Neuronal stem cell (in vitro differentiated cells): ENCODE measurements at regions not wholly inside any gene's neighbourhood (a gene's known extent, or its start where the extent isn't known, plus 50 kb on each side); places are given as distances from the start of the nearest gene placed in this dataset.

ENCODE experiments used
- DNase-seq: peaks from one replicate; pipeline ENCODE4 v3.0.0-alpha.2; 2013; ENCODE audit warnings: low spot score
- H2AFZ ChIP-seq: one replicate; pipeline ENCODE4 v1.6.1; 2013; ENCODE audit warnings: mild to moderate bottlenecking, low read length, inconsistent platforms
- H2AK5ac ChIP-seq: 2 replicates; pipeline ENCODE4 v1.6.1; 2013; ENCODE audit warnings: low read depth, mild to moderate bottlenecking, inconsistent platforms, low read length, moderate library complexity, mixed read lengths
- H2BK120ac ChIP-seq: 2 replicates; pipeline ENCODE4 v1.6.1; 2013; ENCODE audit warnings: low read depth, mild to moderate bottlenecking, inconsistent platforms, low read length, moderate library complexity, mixed read lengths
- H2BK12ac ChIP-seq: one replicate; pipeline ENCODE4 v1.6.1; 2013; ENCODE audit warnings: low read length, inconsistent platforms
- H2BK15ac ChIP-seq: 2 replicates; pipeline ENCODE4 v1.6.1; 2013; ENCODE audit warnings: mild to moderate bottlenecking, low read length, inconsistent platforms, mixed read lengths
- H2BK5ac ChIP-seq: one replicate; pipeline ENCODE4 v1.6.1; 2013; ENCODE audit warnings: inconsistent platforms, mild to moderate bottlenecking, low read length, moderate library complexity
- H3K14ac ChIP-seq: one replicate; pipeline ENCODE4 v1.6.1; 2013; ENCODE audit warnings: low read length, inconsistent platforms
- H3K18ac ChIP-seq: 2 replicates; pipeline ENCODE4 v1.6.1; 2013; ENCODE audit warnings: low read length, inconsistent platforms
- H3K23ac ChIP-seq: 2 replicates; pipeline ENCODE4 v1.6.1; 2013; ENCODE audit warnings: low read depth, mild to moderate bottlenecking, mixed read lengths, low read length, inconsistent platforms; ENCODE audit not compliant: poor library complexity
- H3K27ac ChIP-seq: replicated peaks from 3 replicates; pipeline ENCODE4 v1.5.1; 2013; ENCODE audit warnings: low read length, inconsistent platforms
- H3K27me3 ChIP-seq, 3 experiments: 2 replicates each; pipeline ENCODE4 v1.6.1; 2013; ENCODE audit warnings: low read length in 3 of 3, mild to moderate bottlenecking in 2 of 3, inconsistent platforms in 1 of 3, low read depth in 1 of 3, mixed read lengths in 1 of 3, moderate library complexity in 1 of 3; ENCODE audit not compliant: control insufficient read depth in 3 of 3, insufficient read depth in 3 of 3
- H3K36me3 ChIP-seq, 2 donors: replicated peaks in 1 of 2; 2 replicates each; pipeline ENCODE4 v1.6.1; 2013; ENCODE audit warnings: low read length in 2 of 2; ENCODE audit not compliant: control insufficient read depth in 2 of 2, insufficient read depth in 2 of 2
- H3K4ac ChIP-seq: 2 replicates; pipeline ENCODE4 v1.6.1; 2013; ENCODE audit warnings: inconsistent platforms, mild to moderate bottlenecking, low read length, moderate library complexity
- H3K4me1 ChIP-seq, 2 donors: 1 replicate in 1 of 2; 2 replicates in 1 of 2; pipeline ENCODE4 v1.6.1; 2013; ENCODE audit warnings: low read length in 2 of 2, low read depth in 1 of 2; ENCODE audit not compliant: control insufficient read depth in 2 of 2, insufficient read depth in 1 of 2
- H3K4me2 ChIP-seq: one replicate; pipeline ENCODE4 v1.6.1; 2013; ENCODE audit warnings: mild to moderate bottlenecking, low read length, inconsistent platforms; ENCODE audit not compliant: insufficient read depth, poor library complexity, severe bottlenecking
- H3K4me3 ChIP-seq, 2 donors: 2 replicates each; pipeline ENCODE4 v1.5.1; 2013; ENCODE audit warnings: low read length in 2 of 2, mild to moderate bottlenecking in 2 of 2, inconsistent platforms in 1 of 2, moderate library complexity in 1 of 2
- H3K79me1 ChIP-seq: one replicate; pipeline ENCODE4 v1.6.1; 2013; ENCODE audit warnings: low read depth, mild to moderate bottlenecking, inconsistent platforms, low read length, moderate library complexity
- H3K9ac ChIP-seq: one replicate; pipeline ENCODE4 v1.6.1; 2013; ENCODE audit warnings: mild to moderate bottlenecking, low read depth, low read length, inconsistent platforms; ENCODE audit not compliant: poor library complexity
- H3K9me3 ChIP-seq, 2 donors: replicated peaks in 1 of 2; 2 replicates each; pipeline versions ENCODE3 to v1.6.1; 2013; ENCODE audit warnings: low read length in 2 of 2, mild to moderate bottlenecking in 2 of 2, inconsistent platforms in 1 of 2, low read depth in 1 of 2, mixed read lengths in 1 of 2, moderate library complexity in 1 of 2; ENCODE audit not compliant: control insufficient read depth in 2 of 2, insufficient read depth in 1 of 2
- H4K8ac ChIP-seq: one replicate; pipeline ENCODE4 v1.6.1; 2013; ENCODE audit warnings: low read depth, mild to moderate bottlenecking, inconsistent platforms, low read length, moderate library complexity
- H4K91ac ChIP-seq: one replicate; pipeline ENCODE4 v1.6.1; 2013; ENCODE audit warnings: low read length, low read depth, mild to moderate bottlenecking, inconsistent platforms; ENCODE audit not compliant: poor library complexity
- WGBS, 2 donors: extraction: QIAGEN DNeasy Blood & Tissue Kit; methylation state at CpG; one replicate each; pipeline ENCODE4 v1.1.7; 2013; ENCODE audit warnings: missing lambda C conversion rate in 2 of 2, mixed read lengths in 1 of 2; ENCODE audit not compliant: insufficient read length in 2 of 2, insufficient replicate concordance in 1 of 2; ENCODE audit errors: extremely low coverage in 2 of 2; 5-methylcytosine and 5-hydroxymethylcytosine counted together

- WGBS, 2 donors: no CpG with 5 or more reads among the region's 2 CpGs
- Histone ChIP-seq H3K9me3 (no peaks in the 10 kb centered on the region), H3K14ac (no peak overlapping the region), H3K18ac (no peak overlapping the region), H3K27ac (no peak overlapping the region), H2AK5ac (no peak overlapping the region), H3K4me2 (no peak overlapping the region), H3K9ac (no peak overlapping the region), H3K36me3 (no peaks in the 10 kb centered on the region), H4K8ac (no peak overlapping the region), H2BK12ac (no peak overlapping the region), H2BK5ac (no peak overlapping the region), H3K4ac (no peak overlapping the region), H3K4me1 (peaks cover 1 to 2% of the 10 kb centered on the region in 2 donors), H3K79me1 (no peaks in the 10 kb centered on the region), H3K27me3 (peaks cover 2 to 25% (median 22%) of the 10 kb centered on the region in 3 experiments), H3K4me3 (no peak overlapping the region), H2BK120ac (no peak overlapping the region), H2AFZ (no peak overlapping the region), H3K23ac (no peak overlapping the region), H2BK15ac (no peak overlapping the region), H4K91ac (no peak overlapping the region)
- DNase-seq: no peak
Observed at GRCh38 chr22:22418957-22419356, 89.6 kb downstream of the ZNF280B start.

DNA sequence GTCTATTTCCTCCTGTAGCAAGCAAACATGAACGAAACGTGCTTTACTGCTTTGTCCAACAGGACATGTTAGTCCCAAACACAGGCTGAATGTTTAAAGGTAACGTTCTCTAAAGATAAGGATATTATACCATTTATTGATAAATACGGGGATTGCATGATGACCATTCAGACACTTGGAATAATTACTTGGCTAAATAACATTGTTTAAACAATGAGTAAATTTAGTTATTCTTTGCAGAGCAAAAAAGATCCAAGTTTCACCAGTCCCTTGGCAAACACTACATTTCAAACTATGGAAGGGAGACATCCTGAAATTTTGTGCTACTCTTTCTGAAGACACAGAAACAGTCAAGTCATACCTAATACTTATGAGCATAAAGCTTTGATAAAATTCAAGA lies 88.0 kb downstream of the ZNF280B start:
- no peak for DNase-seq
- no peak overlapping the region for H3K4me2 ChIP-seq
- no peak overlapping the region for H3K27ac ChIP-seq
- H3K4ac ChIP-seq: no peak overlapping the region
- no peaks in the 10 kb centered on the region for H3K36me3 ChIP-seq
- peaks cover 2 to 25% (median 22%) of the 10 kb centered on the region in 3 experiments for H3K27me3 ChIP-seq
- H3K4me1 ChIP-seq: peaks cover 1 to 2% of the 10 kb centered on the region in 2 donors
- no peak overlapping the region for H2BK5ac ChIP-seq
- no peak overlapping the region for H2AK5ac ChIP-seq
- no peak overlapping the region for H3K14ac ChIP-seq
- H3K9me3 ChIP-seq: no peaks in the 10 kb centered on the region
- H3K9ac ChIP-seq: no peak overlapping the region
- H2AFZ ChIP-seq: no peak overlapping the region
- H4K8ac ChIP-seq: no peak overlapping the region
- H3K18ac ChIP-seq: no peak overlapping the region
- H3K79me1 ChIP-seq: no peaks in the 10 kb centered on the region
- H2BK15ac ChIP-seq: no peak overlapping the region
- H2BK120ac ChIP-seq: no peak overlapping the region
- no peak overlapping the region for H4K91ac ChIP-seq
- no peak overlapping the region for H3K23ac ChIP-seq
- H3K4me3 ChIP-seq: no peak overlapping the region
- WGBS, 2 donors: no CpG with 5 or more reads among the region's 4 CpGs
- no peak overlapping the region for H2BK12ac ChIP-seq

DNA sequence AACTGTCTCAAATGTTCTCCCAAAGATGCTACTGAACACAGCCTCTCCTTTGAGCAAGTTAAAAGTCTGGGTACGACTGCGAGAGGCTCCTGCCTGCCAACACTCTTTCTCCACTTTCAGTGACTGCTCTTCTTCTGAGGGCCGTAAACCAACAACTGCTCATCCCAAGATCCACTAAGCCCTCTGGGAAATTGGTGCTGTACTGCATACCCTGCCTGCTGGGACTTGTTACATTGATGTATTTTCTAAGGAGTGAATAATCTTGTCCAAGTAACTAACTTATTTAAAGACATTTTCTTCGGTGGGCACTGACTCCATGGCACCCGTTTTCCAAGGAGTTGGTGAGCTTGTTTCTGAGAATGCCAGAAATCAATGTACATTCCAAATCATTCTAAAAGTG lies 87.2 kb downstream of the ZNF280B start:
- H3K9ac ChIP-seq: no peak overlapping the region
- H2BK120ac ChIP-seq: no peak overlapping the region
- H2AK5ac ChIP-seq: no peak overlapping the region
- H3K4me2 ChIP-seq: no peak overlapping the region
- no peak overlapping the region for H3K4me3 ChIP-seq
- H3K4ac ChIP-seq: no peak overlapping the region
- H3K27me3 ChIP-seq: peaks cover 2 to 25% (median 21%) of the 10 kb centered on the region in 3 experiments
- peaks cover 1 to 3% of the 10 kb centered on the region in 2 donors for H3K4me1 ChIP-seq
- H4K91ac ChIP-seq: no peak overlapping the region
- no peak overlapping the region for H2BK15ac ChIP-seq
- no peak overlapping the region for H4K8ac ChIP-seq
- H3K18ac ChIP-seq: no peak overlapping the region
- no peak overlapping the region for H2BK5ac ChIP-seq
- H3K23ac ChIP-seq: no peak overlapping the region
- no peak overlapping the region for H3K14ac ChIP-seq
- H3K27ac ChIP-seq: no peak overlapping the region
- no peaks in the 10 kb centered on the region for H3K36me3 ChIP-seq
- H2AFZ ChIP-seq: peak overlapping the region; percentile 26
- no peaks in the 10 kb centered on the region for H3K9me3 ChIP-seq
- WGBS, 2 donors: no CpG with 5 or more reads among the region's 5 CpGs
- H3K79me1 ChIP-seq: no peaks in the 10 kb centered on the region
- no peak overlapping the region for H2BK12ac ChIP-seq
- DNase-seq: no peak

DNA sequence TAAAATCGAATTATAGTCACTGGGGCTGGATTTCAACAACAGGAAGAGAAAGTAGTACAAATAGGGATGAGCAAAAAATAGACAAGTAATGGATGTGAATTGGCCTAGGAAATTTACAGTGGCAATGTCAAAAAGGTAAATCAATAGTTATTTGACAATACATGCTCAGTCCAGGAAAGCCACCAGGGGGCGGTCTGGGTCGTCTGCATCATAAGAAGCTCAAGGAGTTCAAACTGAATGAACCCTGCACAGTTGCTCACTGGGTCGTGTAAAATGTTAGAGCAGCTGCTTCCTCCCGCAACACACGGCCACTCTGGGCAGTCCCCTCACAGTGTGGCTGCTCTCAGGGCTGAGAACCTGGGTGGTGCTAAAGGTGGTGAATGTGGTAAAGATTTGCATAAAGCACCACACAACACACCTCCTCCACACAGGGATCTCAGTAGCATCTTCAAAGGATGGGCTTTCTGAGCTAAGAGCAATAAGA lies 85.9 kb downstream of the ZNF280B start:
- Histone ChIP-seq H3K18ac (no peak overlapping the region), H2BK12ac (no peak overlapping the region), H3K4me3 (no peak overlapping the region), H2BK120ac (no peak overlapping the region), H4K91ac (no peak overlapping the region), H3K27me3 (peaks cover 2 to 25% (median 20%) of the 10 kb centered on the region in 3 experiments), H4K8ac (no peak overlapping the region), H3K9ac (no peak overlapping the region), H3K4me2 (no peak overlapping the region), H3K4ac (no peak overlapping the region), H3K9me3 (no peaks in the 10 kb centered on the region), H2BK15ac (no peak overlapping the region), H2AFZ (no peak overlapping the region), H3K4me1 (peaks cover 3% of the 10 kb centered on the region in 2 donors), H2AK5ac (no peak overlapping the region), H3K36me3 (no peaks in the 10 kb centered on the region), H2BK5ac (no peak overlapping the region), H3K23ac (no peak overlapping the region), H3K79me1 (no peaks in the 10 kb centered on the region), H3K27ac (no peak overlapping the region), H3K14ac (no peak overlapping the region)
- DNase-seq: peak; percentile 70
- WGBS, 2 donors: no CpG with 5 or more reads among the region's 6 CpGs
